ENCODE measurements at regions not wholly inside any gene's neighbourhood (a gene's known extent, or its start where the extent isn't known, plus 50 kb on each side); places are given as distances from the start of the nearest gene placed in this dataset.

DNA sequence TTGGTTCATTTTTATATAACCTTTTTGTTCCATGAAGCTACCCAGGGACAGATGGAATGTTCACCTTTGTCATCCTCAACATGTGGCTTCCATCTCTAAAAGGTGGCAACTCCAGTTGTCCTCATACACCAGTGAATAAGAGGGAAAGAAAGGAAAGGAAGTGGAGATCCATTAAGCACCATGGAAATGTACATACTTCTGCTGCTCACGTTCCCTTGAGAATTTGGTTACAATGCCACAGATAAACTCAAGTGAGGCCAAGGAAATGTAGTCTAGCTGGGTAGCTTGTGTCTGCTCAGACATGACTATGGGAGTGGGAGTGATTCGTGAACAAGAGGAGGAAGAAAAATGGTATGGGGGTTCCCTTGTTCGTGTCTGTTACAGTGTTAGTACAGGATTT is 237.1 kb upstream of the FAM3C start:
- ChIA-PET POLR2A (no interaction called here), CTCF (no interaction called here), RAD21 (ENCODE audit: low non-redundant PET in 1 of 2, low total read pairs in 2 of 2, uncharacterized antibody in 2 of 2, unreplicated experiment in 2 of 2) (no interaction called here)
- Histone ChIP-seq H3K79me2 (ENCODE audit: insufficient read depth, low read length) (no peaks in the 10 kb centered on the region), H3K9me2 (ENCODE audit: insufficient read depth) (no peaks in the 10 kb centered on the region), H3K36me3 (ENCODE audit: control insufficient read depth in 1 of 2, insufficient read depth in 2 of 2, low read length in 2 of 2) (no peaks in the 10 kb centered on the region), H4K20me1 (ENCODE audit: insufficient read depth) (no peaks in the 10 kb centered on the region), H3K27me3 (ENCODE audit: insufficient read depth, low read length) (no peaks in the 10 kb centered on the region), H3K9ac (ENCODE audit: low read length) (no peak overlapping the region), H3K27ac (ENCODE audit: low read depth, low read length) (no peak overlapping the region), H2AFZ (ENCODE audit: low read depth, low read length, poor library complexity, severe bottlenecking) (no peak overlapping the region), H3K4me3 (replicated peaks in 1 of 2; ENCODE audit: low read depth in 1 of 2, low read length in 2 of 2) (no peak overlapping the region), H3K4me2 (ENCODE audit: low read length) (no peak overlapping the region), H3K4me1 (ENCODE audit: control insufficient read depth in 1 of 2, insufficient read depth in 2 of 2, low read length in 2 of 2) (no peaks in the 10 kb centered on the region), H3K9me3 (ENCODE audit: control insufficient read depth in 1 of 2, insufficient read depth in 1 of 2, low read depth in 1 of 2, low read length in 2 of 2) (no peaks in the 10 kb centered on the region)
- ATAC-seq (no peak), DNase-seq (ENCODE audit: low read depth, low spot score) (no peak)
- TF ChIP-seq EZH2 (IDR thresholded peaks at IDR 0.05) (no peak), SIN3A (IDR thresholded peaks at IDR 0.05; ENCODE audit: low read depth) (no peak), SP1 (IDR thresholded peaks at IDR 0.05; ENCODE audit: low read depth) (no peak), FOSL1 (IDR thresholded peaks at IDR 0.05; ENCODE audit: low read depth) (no peak)
- TF ChIP-seq, protein P1, sequence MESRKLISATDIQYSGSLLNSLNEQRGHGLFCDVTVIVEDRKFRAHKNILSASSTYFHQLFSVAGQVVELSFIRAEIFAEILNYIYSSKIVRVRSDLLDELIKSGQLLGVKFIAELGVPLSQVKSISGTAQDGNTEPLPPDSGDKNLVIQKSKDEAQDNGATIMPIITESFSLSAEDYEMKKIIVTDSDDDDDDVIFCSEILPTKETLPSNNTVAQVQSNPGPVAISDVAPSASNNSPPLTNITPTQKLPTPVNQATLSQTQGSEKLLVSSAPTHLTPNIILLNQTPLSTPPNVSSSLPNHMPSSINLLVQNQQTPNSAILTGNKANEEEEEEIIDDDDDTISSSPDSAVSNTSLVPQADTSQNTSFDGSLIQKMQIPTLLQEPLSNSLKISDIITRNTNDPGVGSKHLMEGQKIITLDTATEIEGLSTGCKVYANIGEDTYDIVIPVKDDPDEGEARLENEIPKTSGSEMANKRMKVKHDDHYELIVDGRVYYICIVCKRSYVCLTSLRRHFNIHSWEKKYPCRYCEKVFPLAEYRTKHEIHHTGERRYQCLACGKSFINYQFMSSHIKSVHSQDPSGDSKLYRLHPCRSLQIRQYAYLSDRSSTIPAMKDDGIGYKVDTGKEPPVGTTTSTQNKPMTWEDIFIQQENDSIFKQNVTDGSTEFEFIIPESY (IDR thresholded peaks at IDR 0.05; ENCODE audit: extremely low read depth, insufficient replicate concordance, low read length), result no peak
- intact Hi-C loops (cut with micrococcal nuclease), result no loop called here
- no TSS peak for BruUV-seq (replicated peaks)

DNA sequence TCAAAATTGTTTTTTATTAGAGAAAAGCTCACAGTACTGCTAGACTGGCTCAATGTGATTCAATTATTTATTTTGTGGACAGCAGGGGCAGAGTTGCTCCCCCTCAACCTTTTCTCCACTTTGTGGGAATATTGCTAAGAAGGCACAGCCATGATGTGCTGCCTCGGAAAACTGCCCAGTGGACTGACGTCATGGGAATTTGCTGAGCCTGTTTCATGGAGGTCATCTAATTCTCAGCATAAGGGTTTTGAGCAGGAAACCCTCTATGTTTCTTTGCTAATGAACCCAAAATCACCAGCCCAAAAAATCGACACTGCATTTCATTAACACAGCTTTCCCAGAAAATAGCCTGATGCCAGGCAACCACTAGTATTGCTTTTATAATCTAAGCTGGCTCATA is 228.8 kb upstream of the FAM3C start:
- ATAC-seq (no peak), DNase-seq (ENCODE audit: low read depth, low spot score) (no peak)
- ChIA-PET RAD21 (ENCODE audit: low non-redundant PET in 1 of 2, low total read pairs in 2 of 2, uncharacterized antibody in 2 of 2, unreplicated experiment in 2 of 2) (no interaction called here), CTCF (interaction anchor here (1.9 kb wide), 1 partner anchor 20 kb away, joined by 6 read pairs; no protein-coding TSS in a partner anchor), POLR2A (no interaction called here)
- no peak overlapping the region for H3K9ac ChIP-seq (ENCODE audit: low read length)
- H3K9me2 ChIP-seq (ENCODE audit: insufficient read depth), result no peaks in the 10 kb centered on the region
- no peak overlapping the region for H3K4me2 ChIP-seq (ENCODE audit: low read length)
- no peaks in the 10 kb centered on the region for H3K36me3 ChIP-seq (ENCODE audit: control insufficient read depth in 1 of 2, insufficient read depth in 2 of 2, low read length in 2 of 2)
- intact Hi-C loops (cut with micrococcal nuclease), result no loop called here
- no peak overlapping the region for H3K4me3 ChIP-seq (replicated peaks in 1 of 2; ENCODE audit: low read depth in 1 of 2, low read length in 2 of 2)
- peak overlapping the region; percentile 6 for H2AFZ ChIP-seq (ENCODE audit: low read depth, low read length, poor library complexity, severe bottlenecking)
- H3K9me3 ChIP-seq (ENCODE audit: control insufficient read depth in 1 of 2, insufficient read depth in 1 of 2, low read depth in 1 of 2, low read length in 2 of 2), result no peaks in the 10 kb centered on the region
- TF ChIP-seq EZH2phosphoT487 (IDR thresholded peaks at IDR 0.05; ENCODE audit: borderline replicate concordance) (no peak), FOSL1 (IDR thresholded peaks at IDR 0.05; ENCODE audit: low read depth) (no peak), ELF1 (IDR thresholded peaks at IDR 0.05; ENCODE audit: borderline replicate concordance, low read depth) (no peak), SRF (IDR thresholded peaks at IDR 0.05; ENCODE audit: low read depth) (no peak)
- TF ChIP-seq, protein P2, sequence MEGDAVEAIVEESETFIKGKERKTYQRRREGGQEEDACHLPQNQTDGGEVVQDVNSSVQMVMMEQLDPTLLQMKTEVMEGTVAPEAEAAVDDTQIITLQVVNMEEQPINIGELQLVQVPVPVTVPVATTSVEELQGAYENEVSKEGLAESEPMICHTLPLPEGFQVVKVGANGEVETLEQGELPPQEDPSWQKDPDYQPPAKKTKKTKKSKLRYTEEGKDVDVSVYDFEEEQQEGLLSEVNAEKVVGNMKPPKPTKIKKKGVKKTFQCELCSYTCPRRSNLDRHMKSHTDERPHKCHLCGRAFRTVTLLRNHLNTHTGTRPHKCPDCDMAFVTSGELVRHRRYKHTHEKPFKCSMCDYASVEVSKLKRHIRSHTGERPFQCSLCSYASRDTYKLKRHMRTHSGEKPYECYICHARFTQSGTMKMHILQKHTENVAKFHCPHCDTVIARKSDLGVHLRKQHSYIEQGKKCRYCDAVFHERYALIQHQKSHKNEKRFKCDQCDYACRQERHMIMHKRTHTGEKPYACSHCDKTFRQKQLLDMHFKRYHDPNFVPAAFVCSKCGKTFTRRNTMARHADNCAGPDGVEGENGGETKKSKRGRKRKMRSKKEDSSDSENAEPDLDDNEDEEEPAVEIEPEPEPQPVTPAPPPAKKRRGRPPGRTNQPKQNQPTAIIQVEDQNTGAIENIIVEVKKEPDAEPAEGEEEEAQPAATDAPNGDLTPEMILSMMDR (IDR thresholded peaks at IDR 0.05 in 2 of 3, conservative IDR thresholded peaks at IDR 0.05 in 1 of 3; ENCODE audit: borderline replicate concordance in 1 of 3, insufficient read depth in 1 of 3, low read depth in 2 of 3, low read length in 2 of 3), result no peak
- H3K27me3 ChIP-seq (ENCODE audit: insufficient read depth, low read length), result no peaks in the 10 kb centered on the region
- H3K4me1 ChIP-seq (ENCODE audit: control insufficient read depth in 1 of 2, insufficient read depth in 2 of 2, low read length in 2 of 2), result no peaks in the 10 kb centered on the region
- BruUV-seq (replicated peaks), result no TSS peak
- no peaks in the 10 kb centered on the region for H4K20me1 ChIP-seq (ENCODE audit: insufficient read depth)
- no peaks in the 10 kb centered on the region for H3K79me2 ChIP-seq (ENCODE audit: insufficient read depth, low read length)
- H3K27ac ChIP-seq (ENCODE audit: low read depth, low read length), result no peak overlapping the region
